GM18505 (cell line): ENCODE measurements at regions not wholly inside any gene's neighbourhood (a gene's known extent, or its start where the extent isn't known, plus 50 kb on each side); places are given as distances from the start of the nearest gene placed in this dataset.

ENCODE experiments used
- ATAC-seq: cut with Tn5 transposase; IDR thresholded peaks from one replicate; pipeline ENCODE4 v1.9.1; 2021; ENCODE audit not compliant: unreplicated experiment
- POLR2A ChIP-seq: IDR thresholded peaks from 4 replicates; pipeline ENCODE4 v1.6.1; 2011; ENCODE audit warnings: borderline replicate concordance; ENCODE audit not compliant: insufficient read depth, insufficient read length; ENCODE audit errors: extremely low read depth

DNA sequence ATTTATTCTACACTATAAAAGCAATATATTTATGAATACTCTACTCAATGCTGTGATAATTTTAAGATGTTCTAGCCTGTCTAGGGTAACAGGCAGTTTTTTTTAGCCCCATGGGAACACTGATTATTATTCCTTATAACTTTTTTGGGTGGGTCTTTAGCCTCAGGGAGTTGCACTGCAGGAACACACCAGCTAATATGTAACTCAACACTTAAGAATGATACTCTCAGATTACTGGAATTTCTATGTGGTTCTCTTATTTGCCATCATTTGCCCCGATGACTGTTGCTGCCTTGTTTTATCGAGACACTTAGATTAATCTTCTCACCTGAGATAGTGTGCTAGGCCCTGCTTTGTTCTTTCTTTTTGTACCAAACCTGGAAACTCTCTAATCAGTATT, 396.9 kb upstream of the SLITRK1 start:
- TF ChIP-seq POLR2A: no peak
- ATAC-seq: no peak

DNA sequence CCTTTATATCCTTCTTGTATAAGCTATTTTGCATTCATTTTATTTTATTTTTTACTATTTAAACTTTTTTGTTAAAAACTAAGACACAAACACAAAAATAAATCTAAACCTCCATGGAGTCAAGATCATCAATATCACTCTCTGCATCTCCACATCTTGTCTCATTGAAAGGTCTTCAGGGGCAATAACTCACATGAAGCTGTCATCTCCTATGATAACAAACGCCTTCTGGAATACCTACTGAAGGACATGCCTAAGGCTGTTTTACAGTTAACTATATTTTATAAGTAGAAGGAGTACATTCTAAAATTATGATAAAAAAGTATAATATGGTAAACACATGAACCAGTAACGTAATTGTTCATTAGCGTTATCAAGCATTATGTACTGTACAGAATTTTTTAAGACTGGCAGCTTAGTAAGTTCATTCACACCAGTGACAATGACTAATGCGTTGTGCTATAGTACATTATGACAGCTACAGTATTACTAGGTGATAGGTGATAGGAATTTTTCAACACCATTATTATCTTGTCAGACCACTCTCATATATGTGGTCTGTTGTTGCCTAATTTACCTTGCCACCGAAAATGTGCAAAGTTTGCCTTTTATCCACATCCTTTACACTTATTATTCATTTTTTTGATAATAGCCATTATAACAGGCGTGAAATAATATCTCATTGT, 390.7 kb upstream of the SLITRK1 start:
- no peak for TF ChIP-seq POLR2A
- ATAC-seq: no peak

DNA sequence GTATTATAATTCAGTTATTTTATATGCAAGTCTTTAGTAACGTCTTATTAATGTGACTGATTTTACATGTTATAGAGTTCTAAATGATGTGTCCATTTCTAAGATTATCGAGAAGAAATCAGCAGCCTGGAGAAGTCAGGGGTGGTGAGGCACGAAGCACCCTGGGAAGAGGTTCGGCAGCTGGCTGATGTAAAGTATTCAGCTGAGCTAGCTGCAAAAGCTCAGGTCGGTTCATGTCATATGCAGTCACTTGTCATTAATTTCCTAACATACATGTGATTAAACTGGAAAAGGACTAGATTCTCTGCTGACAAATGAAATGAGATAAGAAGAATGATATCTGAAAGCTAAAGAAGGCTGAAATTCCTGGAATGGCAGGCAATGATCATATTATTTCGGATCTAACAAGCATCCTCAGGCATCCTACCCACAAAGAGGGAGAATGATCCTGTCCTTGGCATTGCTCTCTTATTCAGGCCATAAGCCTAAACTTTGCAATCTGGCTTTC, 383.0 kb upstream of the SLITRK1 start:
- no peak for TF ChIP-seq POLR2A
- no peak for ATAC-seq

DNA sequence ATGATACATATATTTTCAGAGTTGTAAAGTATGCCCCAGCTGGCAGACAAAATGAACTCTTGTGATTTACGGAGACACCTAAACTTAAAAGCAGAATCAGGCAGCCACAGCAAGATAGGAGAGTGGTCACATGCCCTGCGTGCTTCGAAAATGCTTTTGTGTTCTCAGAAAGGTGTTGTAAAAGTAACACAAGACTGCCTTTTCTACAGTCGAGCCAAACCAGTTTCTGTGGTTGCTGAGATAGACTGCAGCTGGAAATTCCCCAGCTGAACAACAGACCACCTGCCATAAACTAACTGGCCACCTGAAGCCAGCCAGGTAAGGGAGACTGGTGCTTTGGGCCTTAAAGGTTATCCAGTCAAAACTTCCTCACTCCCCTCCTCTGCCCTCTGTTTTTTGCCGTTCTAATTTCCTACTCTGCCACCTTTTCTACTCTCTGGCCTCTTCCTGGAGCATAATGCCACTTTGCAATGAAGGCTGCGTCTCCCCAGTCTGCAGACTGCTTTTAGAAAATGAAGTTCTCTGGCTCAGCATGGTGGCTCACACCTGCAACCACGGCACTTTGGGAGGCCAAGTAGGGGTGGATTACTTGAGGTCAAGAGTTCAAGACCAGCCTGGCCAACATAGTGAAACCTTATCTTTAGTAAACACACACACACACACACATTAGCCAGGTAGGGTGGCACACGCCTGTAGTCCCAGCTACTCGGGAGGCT, 381.2 kb upstream of the SLITRK1 start:
- ATAC-seq: no peak

DNA sequence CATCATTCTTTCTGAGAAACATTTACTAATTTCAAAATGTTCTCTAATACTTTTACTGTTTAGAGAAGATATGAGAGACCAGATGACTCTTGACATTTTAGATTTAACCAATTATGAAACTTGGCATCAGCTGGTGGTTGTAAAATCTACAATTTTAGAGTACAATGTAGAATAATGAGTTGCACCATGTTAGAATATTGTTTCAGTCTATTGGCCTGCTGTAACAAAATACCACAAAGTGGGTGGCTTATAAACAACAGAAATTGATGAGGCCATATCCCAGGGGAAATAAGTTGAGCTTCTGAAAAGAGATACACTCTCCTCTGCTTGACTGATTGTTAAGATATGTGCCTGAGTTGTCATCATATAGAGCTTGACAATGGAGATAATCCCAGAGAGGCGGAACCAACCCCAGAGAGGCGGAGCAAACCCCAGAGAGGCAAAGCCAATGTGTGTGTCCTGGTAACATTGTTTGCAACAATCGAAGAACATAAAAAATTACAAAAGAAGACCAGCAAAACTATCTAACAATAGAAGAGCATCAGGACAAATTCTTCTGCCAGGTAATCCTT, 373.0 kb upstream of the SLITRK1 start:
- no peak for ATAC-seq

More for the DNA sequence above, 381.2 kb upstream of the SLITRK1 start:
- TF ChIP-seq POLR2A: no peak

DNA sequence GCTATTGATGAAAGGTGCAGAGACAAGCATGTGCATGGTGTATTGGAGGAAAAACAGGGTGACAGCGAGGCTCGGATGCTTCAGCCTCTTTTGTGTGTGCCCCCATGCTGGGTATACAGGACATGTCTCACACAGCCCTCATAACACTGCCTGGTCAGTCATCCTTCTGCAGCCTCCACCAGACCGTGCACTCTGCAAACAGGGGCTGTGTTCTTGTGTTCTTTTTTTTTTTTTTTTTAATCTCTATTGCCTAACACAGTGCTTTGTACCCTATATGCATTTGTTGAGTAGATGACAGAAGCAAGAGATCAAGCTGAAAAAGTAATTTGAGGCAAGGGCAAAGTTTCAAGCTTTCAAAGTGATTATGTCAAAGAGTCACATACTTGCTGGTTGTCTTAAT, 367.2 kb upstream of the SLITRK1 start:
- no peak for TF ChIP-seq POLR2A
- ATAC-seq: no peak

More for the DNA sequence above, 373.0 kb upstream of the SLITRK1 start:
- no peak for TF ChIP-seq POLR2A

DNA sequence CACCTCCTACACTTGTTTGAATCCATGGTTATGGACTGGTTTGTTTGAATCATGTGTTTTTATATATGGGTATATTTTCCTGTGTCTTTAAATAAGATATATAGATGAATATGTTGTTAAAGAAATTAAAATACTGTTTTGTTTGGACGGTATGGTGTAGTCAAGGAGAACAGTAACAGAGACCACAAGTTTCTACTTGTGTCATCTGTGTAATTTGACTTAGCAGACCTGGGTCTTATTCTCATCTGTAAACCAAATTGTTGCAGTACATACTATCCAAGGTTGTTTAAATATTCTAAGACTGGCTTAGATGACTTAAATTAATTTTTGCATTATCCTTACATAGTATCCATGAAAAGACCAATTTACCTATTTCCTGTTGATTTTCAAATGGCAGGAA, 361.1 kb upstream of the SLITRK1 start:
- TF ChIP-seq POLR2A: no peak
- no peak for ATAC-seq

DNA sequence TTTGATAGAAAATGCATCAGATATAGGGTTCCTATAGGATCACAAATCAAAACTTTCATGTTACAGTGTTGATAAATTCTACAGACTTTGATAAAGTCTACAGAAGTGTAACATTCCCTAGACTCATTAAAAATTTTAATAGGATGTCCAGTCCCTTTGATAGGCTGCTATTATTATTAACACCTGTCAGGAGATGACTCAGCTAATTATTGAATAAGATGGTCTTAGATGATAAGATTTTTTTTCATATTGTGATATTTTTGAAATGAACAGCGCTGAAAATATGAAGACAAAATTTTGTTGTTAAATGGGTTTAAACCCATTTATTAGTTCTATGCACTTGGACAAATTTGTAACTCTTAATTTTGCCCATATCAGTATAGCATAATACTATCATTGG, 356.8 kb upstream of the SLITRK1 start:
- no peak for TF ChIP-seq POLR2A
- no peak for ATAC-seq

DNA sequence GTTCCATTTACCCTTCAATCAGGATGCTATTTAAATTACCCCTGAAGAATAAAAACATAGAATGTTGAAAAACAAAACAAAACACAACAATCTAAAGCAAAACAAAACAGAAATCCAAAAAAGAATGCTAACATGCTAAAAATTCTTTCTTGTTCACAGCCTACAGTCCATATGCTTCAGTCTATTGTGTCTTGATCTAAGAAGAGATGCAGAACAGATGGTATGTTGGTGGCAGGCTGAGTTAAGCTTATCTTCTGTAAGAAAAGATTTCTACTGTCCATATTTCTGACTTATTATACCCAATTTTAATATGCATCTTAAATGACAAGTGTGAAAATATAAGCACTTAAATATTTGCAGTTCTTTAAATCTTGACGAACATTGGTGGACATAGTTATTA, 356.1 kb upstream of the SLITRK1 start:
- ATAC-seq: no peak
- TF ChIP-seq POLR2A: no peak

DNA sequence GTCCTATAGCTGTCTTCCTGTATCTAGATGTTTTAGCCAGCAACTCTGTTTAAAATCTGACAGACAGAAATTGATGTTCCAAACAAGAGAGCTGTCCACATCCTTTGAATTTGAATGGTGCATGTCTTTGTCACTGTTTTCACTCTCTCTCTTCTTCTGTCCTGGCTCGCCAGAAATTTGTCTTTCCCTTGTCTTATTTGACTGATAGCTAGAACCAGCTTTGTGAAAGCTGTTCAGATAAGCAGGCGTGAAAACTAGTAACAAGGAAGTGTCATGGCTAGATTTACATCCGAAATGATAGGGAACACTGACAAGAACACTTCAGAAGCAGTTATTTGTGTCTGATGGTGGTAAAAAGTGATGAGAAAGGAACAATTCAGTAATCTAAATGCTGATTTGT, 354.9 kb upstream of the SLITRK1 start:
- ATAC-seq: no peak
- no peak for TF ChIP-seq POLR2A

DNA sequence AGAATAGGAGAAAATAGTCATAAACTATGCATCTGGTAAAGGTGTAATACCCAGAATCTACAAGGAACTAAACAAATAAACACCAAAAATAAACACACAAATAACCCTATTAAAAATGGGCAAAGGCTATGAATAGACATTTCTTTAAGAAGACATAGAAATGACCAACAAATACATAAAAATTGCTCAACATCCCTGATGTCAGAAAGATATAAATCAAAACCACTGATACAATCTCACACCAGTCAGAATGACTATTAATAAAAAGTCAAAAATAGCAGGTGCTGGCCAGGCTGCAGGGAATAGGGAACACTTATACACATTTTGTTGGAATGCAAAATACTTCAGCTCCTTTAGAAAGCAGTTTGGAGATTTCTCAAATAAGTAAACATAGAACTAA, 352.1 kb upstream of the SLITRK1 start:
- no peak for ATAC-seq
- TF ChIP-seq POLR2A: no peak

DNA sequence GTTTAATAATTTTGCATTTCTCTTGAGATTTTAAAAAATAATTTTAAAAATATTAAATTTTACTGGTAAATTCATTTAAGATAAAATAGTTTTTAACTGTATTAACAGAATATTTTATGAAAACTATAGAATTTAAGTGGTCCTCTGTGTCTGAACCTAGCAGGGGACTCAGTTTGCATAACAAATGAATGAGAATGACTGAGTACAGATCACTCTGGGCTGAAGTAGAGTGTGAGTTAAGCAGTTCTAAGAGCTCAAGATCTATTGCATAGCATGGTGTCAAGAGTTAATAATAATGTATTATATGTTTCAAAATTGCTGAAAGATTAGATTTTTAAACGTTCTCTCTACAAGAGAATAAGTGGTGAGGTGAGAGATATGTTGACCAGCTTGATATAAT, 348.3 kb upstream of the SLITRK1 start:
- ATAC-seq: no peak
- TF ChIP-seq POLR2A: no peak

DNA sequence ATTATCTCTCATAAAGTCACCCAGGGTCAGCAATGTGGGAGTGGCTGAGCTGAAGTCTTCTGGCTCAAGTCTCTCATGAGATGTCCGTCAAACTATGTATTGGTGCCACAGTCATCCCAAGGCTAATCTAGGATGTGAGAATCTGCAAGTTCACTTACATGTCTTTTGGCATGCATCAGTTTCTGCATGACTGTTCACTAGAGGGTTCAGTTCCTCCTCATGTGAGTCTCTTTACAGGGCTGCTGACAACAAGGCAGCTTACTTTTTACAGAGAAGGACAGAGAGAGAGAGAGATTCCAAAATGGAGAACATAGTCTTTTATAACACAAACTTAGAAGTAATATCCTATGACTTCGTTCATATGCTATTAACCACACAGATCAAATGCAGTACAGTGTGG, 328.8 kb upstream of the SLITRK1 start:
- ATAC-seq: no peak
- no peak for TF ChIP-seq POLR2A
